ENCODE measurements at regions not wholly inside any gene's neighbourhood (a gene's known extent, or its start where the extent isn't known, plus 50 kb on each side); places are given as distances from the start of the nearest gene placed in this dataset.

DNA sequence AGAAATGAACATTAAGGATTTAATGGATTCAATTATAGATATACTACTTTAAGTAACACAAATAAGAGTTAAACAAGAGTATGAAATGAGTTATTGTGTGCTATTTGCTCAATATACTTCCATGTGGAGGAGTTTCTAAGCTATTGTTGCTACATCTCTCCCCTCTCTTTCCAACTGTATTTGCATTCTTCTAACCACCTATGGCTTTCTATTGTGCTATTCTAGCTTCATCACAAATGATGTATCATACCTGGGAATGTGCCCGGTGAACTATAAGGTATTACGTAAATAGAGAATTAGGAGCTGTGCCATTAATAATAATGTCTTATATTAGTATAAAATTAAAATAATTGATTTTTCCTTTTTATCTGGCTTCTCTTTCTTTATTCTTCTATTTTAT is 87.1 kb upstream of the PLEKHG7 start:
- TF ChIP-seq CTCF (IDR thresholded peaks at IDR 0.05) = no peak
- TF ChIP-seq POLR2A (IDR thresholded peaks at IDR 0.05) = no peak
